Amniotic epithelial cell (primary cell): ENCODE measurements at regions not wholly inside any gene's neighbourhood (a gene's known extent, or its start where the extent isn't known, plus 50 kb on each side); places are given as distances from the start of the nearest gene placed in this dataset.

Experiments
- DNase-seq: peaks from one replicate; pipeline ENCODE4 v3.0.0-alpha.2; 2010; ENCODE audit warnings: low read depth

GRCh38 chr1:238296371-238296770, 405.6 kb upstream of the ZP4 start:
- no peak for DNase-seq

GRCh38 chr1:238293075-238293474, 402.4 kb upstream of the ZP4 start:
- no peak for DNase-seq

- no peak for DNase-seq
These were observed 390.7 kb upstream of the ZP4 start for GRCh38 chr1:238281418-238281817.

DNA sequence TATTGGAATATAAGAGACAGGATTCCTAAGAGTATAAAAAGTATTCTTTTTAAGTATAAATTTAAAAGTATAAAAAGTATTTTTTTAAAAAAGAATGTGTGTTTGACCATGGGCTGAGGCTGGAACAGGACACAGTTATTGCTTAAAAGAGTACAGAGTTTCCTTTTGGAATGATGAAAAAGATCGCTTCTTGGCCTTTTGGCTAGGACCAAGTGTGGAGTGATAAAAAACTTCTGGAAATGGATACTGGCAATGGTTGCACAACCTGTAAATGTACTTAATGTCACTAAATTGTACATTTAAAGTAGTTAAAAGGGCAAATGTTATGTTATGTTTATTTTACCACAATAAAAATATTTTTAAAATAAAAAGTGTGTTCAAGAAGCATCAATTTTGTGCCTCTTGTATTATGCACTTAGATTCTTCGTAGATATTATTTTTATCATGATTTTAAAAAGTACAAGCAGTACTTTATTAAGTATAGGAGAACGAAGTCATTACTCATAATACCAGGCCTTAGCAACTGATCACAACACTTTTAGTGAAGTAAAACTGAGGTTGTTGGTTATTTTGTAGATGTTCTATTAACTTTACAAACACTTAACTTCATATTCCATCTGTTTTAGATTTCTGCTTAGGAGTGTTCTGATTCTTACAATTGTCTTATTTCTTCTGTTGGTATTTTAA, 389.1 kb upstream of the ZP4 start:
- DNase-seq, result no peak

DNA sequence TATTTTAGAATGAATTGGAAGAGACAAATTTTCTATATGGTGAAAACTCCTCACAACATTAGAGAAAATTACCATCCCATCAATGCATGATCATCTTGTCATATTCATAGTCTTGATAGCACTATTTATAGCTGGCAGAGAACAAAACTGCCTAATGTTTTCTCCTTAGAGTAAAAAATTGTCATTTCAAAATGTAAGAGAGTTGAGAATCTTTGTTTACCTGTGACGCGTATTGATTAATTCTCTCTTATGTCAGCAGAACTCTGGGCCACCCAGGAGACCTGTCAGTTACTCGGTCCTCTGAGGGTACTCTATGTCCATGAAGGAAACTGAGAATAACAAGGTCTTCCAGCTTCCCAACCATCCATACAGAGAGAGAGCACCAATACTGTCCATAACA, 381.4 kb upstream of the ZP4 start:
- DNase-seq, result no peak

GRCh38 chr1:238265866-238266265, 375.1 kb upstream of the ZP4 start:
- DNase-seq, result no peak

GRCh38 chr1:238264951-238265350, 374.2 kb upstream of the ZP4 start:
- DNase-seq, result no peak

- no peak for DNase-seq
These were observed 367.8 kb upstream of the ZP4 start for GRCh38 chr1:238258510-238258909.

- DNase-seq, result no peak
These were observed 366.4 kb upstream of the ZP4 start for GRCh38 chr1:238257018-238257621.

GRCh38 chr1:238254935-238255334, 364.2 kb upstream of the ZP4 start:
- no peak for DNase-seq

DNA sequence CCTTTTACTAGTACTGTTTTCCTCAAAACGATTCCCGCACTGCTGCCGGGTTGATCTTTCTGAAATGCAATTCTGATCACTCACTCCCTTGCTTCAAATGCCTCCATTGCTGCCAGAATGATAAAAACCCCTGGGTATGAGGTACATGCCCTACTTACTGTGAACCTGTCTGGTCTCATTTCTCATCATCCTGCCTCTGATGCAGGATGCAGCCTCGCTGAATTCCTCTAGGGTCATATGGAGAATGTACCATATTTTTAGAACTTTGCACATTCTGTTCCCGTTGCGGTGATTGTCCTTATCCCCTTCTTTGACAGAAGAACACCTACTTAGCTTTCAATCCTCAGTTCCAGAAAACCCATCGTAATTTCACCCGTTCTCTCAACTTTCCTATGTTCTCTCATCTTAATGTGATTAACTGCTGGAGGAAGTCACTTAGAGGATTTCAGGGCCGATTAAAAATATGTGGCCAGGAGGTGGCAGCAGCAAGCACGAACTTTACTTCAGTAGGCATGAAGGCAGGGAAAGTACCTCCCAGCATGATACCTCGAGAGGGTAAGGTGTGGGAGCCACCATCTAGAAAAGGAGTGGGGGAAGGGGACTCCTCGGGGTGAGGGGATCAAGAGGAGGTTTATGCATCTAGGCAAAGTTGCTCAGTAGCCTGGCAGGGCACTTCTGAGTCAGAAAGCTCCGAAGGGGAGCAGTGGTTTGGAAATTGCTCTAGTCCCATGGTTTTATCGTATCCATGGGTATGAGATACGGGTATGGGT, 361.5 kb upstream of the ZP4 start:
- peak; percentile 45 for DNase-seq

- no peak for DNase-seq
These were observed 357.6 kb upstream of the ZP4 start for GRCh38 chr1:238248356-238248755.

GRCh38 chr1:238242181-238242580, 351.5 kb upstream of the ZP4 start:
- no peak for DNase-seq

DNA sequence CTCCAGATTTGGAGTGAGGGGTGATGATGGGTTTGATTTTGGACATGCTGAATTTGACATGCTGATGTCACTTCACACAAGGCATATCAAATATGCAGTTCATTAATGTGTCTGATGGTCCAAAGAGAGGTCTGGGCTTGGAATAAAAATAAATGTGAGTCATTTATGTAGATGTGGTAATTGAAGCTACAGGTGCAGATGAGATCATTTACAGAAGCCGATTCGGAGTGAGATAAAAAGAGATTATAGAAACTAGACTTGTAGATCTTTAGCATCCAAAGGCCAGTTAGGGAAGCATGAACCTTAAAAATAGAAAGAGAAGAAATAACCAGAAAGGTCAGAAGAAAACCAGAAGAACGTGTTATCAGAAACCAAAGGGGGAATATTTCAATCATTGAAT, 350.9 kb upstream of the ZP4 start:
- no peak for DNase-seq

- no peak for DNase-seq
These were observed 348.6 kb upstream of the ZP4 start for GRCh38 chr1:238239343-238239742.

- no peak for DNase-seq
These were observed 343.2 kb upstream of the ZP4 start for GRCh38 chr1:238233966-238234365.

DNA sequence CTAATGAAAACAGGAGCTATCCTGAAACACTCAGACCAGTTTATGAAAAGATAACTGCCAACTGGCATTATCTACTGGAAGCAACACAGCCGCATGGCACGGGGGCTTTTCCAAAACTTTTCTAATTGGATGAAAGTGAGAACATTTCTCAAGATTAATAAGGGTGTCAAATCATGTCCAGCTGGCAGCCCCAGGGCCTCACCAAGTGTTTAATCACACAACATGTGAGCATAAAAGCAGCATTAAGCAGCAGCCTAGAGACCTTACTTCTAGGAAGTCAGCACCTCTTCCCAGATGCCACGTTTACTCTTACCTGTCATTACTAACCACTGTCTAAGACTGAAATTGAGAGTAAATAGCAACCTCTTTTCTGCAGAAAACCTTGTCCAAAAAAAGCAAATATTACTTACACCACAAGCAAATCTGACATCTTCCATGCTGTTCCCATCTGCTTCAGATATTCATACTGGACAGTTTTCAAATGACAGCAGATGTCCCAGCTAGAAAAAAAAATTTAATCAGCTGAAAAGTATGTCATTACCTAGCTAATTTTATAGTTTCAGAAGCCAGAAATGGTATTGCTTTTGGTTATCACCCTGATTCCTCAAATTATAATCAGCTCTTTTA, 341.5 kb upstream of the ZP4 start:
- no peak for DNase-seq

DNA sequence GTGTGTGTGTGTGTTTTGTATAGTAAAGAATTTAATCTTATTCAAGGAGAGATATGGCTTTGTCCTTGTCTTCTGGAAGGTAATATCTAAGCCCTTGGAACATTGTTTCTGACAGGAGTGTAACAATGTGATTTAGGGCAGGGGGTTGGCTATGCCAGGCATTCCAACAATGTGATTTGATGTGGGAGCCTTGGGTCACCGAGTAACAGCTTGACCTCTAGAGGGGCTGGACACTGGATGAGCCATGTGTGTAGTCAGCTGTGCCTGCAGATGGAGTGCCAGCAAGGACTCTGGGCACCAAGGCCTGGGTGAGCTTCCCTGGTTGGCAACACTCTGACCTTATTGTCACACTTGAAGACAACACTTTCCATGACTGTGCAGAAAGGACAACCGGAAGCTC, 336.1 kb upstream of the ZP4 start:
- no peak for DNase-seq

DNA sequence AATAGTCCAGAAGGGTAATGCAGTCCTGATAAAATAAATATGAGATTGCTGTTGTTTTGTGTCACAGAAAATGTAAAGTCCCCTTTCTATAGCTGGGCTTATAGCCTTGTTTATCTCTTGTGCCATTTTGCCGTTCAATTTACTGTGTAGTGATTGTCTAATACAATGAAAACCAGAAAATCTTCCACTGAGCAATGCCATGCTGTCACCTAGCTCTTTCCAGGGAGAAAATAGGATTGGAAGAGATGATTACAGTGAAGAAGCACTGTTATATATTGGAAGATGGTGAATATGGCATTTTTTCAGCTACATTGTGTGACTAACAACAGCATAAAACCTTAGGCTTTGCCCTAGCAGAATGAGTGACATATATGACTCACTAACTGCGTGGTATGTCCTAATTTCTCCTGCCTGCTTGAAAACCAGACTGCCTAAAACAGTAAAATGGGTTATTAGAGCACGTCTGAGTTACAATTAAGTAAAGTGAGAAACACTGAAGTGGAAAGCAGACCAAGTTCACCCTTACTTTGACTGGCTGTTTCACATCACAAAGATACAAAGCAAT, 332.4 kb upstream of the ZP4 start:
- no peak for DNase-seq

DNA sequence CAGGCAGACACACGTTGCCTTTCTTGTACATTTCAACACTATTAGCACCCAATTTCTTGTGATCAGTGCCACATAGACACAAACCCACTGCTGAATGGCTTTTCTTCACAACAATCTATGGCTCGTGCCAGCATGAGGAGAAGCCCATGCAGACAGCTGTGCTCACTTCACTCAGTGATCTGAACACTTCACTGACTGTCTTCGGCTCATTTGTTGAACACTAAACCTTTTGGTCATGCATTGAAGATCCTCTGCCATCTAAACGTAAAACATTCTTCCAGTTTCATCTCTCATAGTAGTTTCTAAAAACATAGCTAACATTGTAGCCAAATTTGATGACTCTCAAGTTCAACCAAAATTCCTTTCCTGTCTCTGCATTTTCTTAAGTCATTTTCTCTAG, 331.0 kb upstream of the ZP4 start:
- DNase-seq, result no peak

DNA sequence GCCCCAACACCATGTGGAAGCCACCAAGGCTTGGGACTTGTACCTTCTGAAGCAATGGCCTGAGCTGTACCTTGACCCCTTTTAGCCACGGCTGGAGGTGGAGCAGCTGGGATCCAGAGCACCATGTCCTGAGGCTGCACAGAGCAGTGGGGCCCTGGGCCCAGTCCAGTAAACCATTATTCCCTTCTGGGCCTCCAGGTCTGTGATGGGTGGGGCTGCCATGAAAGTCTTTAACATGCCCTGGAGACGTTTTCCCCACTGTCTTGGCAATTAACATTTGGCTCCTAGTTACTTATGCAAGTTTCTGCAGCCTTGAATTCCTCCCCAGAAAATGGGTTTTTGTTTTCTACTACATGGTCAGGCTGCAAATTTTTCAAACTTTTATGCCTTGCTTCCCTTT, 323.7 kb upstream of the ZP4 start:
- DNase-seq, result no peak

DNA sequence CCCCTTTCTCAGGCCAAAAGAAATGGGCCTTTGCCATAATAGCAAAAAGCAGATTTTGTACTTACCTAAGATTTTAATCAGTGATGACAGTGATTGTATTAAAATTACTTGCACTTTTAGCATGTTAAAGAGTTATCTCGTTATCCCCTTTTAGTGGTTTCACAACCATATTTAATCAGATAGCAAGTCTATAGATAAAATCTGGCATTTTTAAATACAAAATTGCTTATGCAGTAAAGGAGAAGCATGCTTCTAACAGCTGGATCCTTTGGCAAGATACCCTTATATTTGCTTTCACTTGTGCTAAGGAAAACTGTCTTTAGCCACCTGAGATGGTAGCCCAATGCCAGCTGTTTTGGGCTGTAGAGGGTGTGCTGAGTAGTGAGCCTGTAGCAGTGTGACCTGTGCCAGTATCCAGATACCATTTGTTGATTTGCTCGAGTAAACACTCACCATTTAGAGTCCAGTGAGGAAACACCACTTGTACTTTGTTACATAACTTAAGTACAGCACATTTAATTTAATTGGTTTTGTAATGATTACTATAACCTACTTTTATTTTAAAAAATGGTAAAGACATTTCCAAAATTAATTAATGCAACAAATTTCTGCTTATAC, 314.4 kb upstream of the ZP4 start:
- DNase-seq, result no peak
